ENCODE measurements at regions not wholly inside any gene's neighbourhood (a gene's known extent, or its start where the extent isn't known, plus 50 kb on each side); places are given as distances from the start of the nearest gene placed in this dataset.

DNA sequence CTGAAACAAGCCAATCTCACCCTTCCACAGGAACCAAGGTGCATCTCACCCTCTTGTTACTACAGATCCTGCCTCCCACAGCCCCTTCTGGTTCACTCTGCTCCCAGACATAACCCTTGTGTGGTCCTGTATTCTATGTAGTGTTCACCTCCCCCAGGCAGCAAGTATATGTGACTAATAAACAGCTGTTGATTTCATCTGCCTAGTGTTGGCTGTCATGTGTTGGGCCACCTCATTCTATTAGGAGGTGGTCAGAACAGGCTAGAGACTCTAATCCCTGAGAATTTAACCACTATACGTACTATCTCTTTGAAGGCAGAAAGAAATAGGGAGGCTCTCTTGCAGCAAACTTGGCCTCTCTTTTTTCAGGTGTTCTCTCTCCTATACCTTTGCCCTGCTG lies 134.3 kb upstream of the RPL34 start:
- no peaks in the 10 kb centered on the region for H3K9me3 ChIP-seq
- TF ChIP-seq EP300 (IDR thresholded peaks at IDR 0.05) (no peak), POLR2A (IDR thresholded peaks at IDR 0.05; ENCODE audit: low read depth) (no peak)
- no peaks in the 10 kb centered on the region for H3K27me3 ChIP-seq
- no peak overlapping the region for H3K4me3 ChIP-seq
- no peak overlapping the region for H3K27ac ChIP-seq (replicated peaks in 1 of 4)
- WGBS = 30% methylated on average over 1 of the region's 1 CpG
- intact Hi-C loops (cut with DNase I) = no loop called here
- H3K4me1 ChIP-seq = no peaks in the 10 kb centered on the region
- DNase-seq (ENCODE audit: extremely low spot score) = no peak
- H3K36me3 ChIP-seq = no peaks in the 10 kb centered on the region

DNA sequence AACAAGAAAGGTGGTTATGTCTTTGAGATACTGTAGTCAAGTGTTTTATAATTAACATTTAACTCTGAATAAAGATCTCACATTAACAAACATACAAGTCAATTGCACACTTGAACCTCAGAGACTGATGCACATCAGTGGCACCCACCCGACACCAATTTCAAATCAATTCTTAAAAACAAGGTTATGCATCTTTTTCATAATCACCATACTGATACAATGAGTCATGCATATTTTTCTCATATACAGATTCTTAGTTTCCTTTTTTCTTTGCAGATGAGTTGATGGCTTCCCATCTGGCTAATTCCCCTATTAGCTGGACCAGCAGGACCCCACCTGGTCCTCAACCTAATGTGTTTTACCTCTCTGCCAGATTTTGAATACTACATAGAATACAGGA lies 136.2 kb upstream of the RPL34 start:
- WGBS = 78% methylated on average over 1 of the region's 1 CpG
- Histone ChIP-seq H3K27ac (replicated peaks in 1 of 4) (no peak overlapping the region), H3K36me3 (no peaks in the 10 kb centered on the region)

DNA sequence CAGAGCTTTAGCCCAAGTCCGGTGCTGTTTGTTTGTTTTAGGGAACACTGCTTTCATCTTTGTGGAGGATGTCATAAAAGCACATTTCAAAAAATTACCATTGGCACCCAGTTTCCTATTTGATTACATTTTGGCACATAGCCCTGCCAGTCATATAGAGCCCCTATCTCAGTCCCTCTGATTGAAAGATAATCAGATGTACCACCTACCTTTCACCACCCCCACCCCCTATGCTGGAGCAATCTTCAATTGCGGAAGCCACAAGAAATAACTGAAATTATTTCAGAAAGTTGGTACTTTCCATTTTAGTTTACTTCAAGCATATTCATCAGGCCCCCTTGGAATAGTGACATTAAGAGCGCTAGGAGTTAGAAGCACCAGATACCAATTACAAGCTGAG lies 136.7 kb upstream of the RPL34 start:
- intact Hi-C loops (cut with DNase I) = no loop called here
- Histone ChIP-seq H3K9me3 (no peaks in the 10 kb centered on the region), H3K36me3 (no peaks in the 10 kb centered on the region), H3K4me3 (no peak overlapping the region), H3K27me3 (no peaks in the 10 kb centered on the region), H3K27ac (replicated peaks in 1 of 4) (no peak overlapping the region), H3K4me1 (no peaks in the 10 kb centered on the region)
- DNase-seq (ENCODE audit: extremely low spot score) = no peak
- TF ChIP-seq, protein P1, sequence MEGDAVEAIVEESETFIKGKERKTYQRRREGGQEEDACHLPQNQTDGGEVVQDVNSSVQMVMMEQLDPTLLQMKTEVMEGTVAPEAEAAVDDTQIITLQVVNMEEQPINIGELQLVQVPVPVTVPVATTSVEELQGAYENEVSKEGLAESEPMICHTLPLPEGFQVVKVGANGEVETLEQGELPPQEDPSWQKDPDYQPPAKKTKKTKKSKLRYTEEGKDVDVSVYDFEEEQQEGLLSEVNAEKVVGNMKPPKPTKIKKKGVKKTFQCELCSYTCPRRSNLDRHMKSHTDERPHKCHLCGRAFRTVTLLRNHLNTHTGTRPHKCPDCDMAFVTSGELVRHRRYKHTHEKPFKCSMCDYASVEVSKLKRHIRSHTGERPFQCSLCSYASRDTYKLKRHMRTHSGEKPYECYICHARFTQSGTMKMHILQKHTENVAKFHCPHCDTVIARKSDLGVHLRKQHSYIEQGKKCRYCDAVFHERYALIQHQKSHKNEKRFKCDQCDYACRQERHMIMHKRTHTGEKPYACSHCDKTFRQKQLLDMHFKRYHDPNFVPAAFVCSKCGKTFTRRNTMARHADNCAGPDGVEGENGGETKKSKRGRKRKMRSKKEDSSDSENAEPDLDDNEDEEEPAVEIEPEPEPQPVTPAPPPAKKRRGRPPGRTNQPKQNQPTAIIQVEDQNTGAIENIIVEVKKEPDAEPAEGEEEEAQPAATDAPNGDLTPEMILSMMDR (IDR thresholded peaks at IDR 0.05) = no peak
- TF ChIP-seq EP300 (IDR thresholded peaks at IDR 0.05) = no peak
- no peak for TF ChIP-seq POLR2A (IDR thresholded peaks at IDR 0.05; ENCODE audit: low read depth)
- no peak for TF ChIP-seq POLR2AphosphoS5 (IDR thresholded peaks at IDR 0.05)
- 79% methylated on average over 3 of the region's 3 CpGs for WGBS

More for the DNA sequence above, 136.2 kb upstream of the RPL34 start:
- Histone ChIP-seq H3K27me3 (no peaks in the 10 kb centered on the region), H3K4me1 (no peaks in the 10 kb centered on the region), H3K9me3 (no peaks in the 10 kb centered on the region), H3K4me3 (no peak overlapping the region)
- intact Hi-C loops (cut with DNase I) = no loop called here
- TF ChIP-seq, protein P1 (IDR thresholded peaks at IDR 0.05) = no peak
- TF ChIP-seq POLR2A (IDR thresholded peaks at IDR 0.05; ENCODE audit: low read depth) (no peak), EP300 (IDR thresholded peaks at IDR 0.05) (no peak), POLR2AphosphoS5 (IDR thresholded peaks at IDR 0.05) (no peak)
- DNase-seq (ENCODE audit: extremely low spot score) = no peak

DNA sequence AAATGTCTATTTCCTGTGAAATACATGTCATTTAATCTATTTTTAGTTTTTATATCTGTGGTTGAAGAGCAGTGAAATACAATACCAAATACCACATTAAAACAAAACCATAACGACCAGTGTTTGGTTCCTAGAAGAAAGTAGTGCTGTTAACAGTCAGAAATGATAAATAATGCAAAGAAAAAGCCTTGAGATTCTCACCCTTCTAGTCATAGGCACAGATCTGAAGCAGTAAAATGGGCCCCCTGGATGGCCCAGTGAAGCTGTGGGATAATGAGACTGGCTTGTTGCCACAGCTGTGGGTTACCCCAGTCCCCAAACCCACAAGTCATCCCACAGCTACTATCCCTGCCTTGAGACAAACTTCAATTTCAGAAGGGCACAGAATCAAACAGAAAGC lies 137.3 kb upstream of the RPL34 start:
- TF ChIP-seq POLR2A (IDR thresholded peaks at IDR 0.05; ENCODE audit: low read depth) = no peak
- TF ChIP-seq POLR2AphosphoS5 (IDR thresholded peaks at IDR 0.05) = no peak
- TF ChIP-seq, protein P1 (IDR thresholded peaks at IDR 0.05) = no peak
- TF ChIP-seq EP300 (IDR thresholded peaks at IDR 0.05) = no peak
- H3K36me3 ChIP-seq = no peaks in the 10 kb centered on the region
- intact Hi-C loops (cut with DNase I) = no loop called here
- H3K27ac ChIP-seq (replicated peaks in 1 of 4) = no peak overlapping the region
- no peak for DNase-seq (ENCODE audit: extremely low spot score)
- WGBS = 27% methylated on average over 1 of the region's 1 CpG
- no peaks in the 10 kb centered on the region for H3K27me3 ChIP-seq
- H3K9me3 ChIP-seq = no peaks in the 10 kb centered on the region
- no peak overlapping the region for H3K4me3 ChIP-seq
- no peaks in the 10 kb centered on the region for H3K4me1 ChIP-seq

DNA sequence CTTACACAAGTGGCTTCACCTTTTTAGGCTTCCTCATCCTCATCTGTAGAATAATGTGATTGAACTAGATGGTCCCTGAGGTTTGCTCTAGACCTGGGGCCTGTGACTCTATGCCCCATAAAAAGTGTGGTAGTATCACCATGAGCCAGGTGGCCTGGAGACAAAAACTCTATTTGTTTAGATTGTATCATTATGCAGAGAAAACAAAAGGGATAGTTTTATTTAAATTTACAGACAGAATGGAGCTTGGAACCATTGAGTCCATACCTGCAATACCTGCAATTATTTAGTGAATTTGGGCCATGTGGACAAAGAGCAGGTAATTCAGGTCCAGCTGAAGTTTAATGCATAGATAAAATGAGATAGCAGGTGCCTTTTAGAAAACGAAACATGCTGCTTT lies 139.5 kb upstream of the RPL34 start:
- 91% methylated on average over 1 of the region's 1 CpG for WGBS
- H3K27ac ChIP-seq (replicated peaks in 1 of 4) = no peak overlapping the region
- no peaks in the 10 kb centered on the region for H3K4me1 ChIP-seq
- no peak for TF ChIP-seq POLR2A (IDR thresholded peaks at IDR 0.05; ENCODE audit: low read depth)
- no peak for TF ChIP-seq POLR2AphosphoS5 (IDR thresholded peaks at IDR 0.05)
- TF ChIP-seq, protein P1 (IDR thresholded peaks at IDR 0.05) = no peak
- no peak for TF ChIP-seq EP300 (IDR thresholded peaks at IDR 0.05)
- no peak overlapping the region for H3K4me3 ChIP-seq
- H3K27me3 ChIP-seq = no peaks in the 10 kb centered on the region
- no peaks in the 10 kb centered on the region for H3K9me3 ChIP-seq
- no peak for DNase-seq (ENCODE audit: extremely low spot score)
- intact Hi-C loops (cut with DNase I) = no loop called here
- H3K36me3 ChIP-seq = no peaks in the 10 kb centered on the region

Measured in esophagus muscularis mucosa (tissue), 4 donors.